WTC11 (cell line): ENCODE measurements at regions not wholly inside any gene's neighbourhood (a gene's known extent, or its start where the extent isn't known, plus 50 kb on each side); places are given as distances from the start of the nearest gene placed in this dataset.

Source experiments
- ATAC-seq: fragments of 200-7000 bp; cut with Tn5 transposase; 2 replicates; pipeline ENCODE4 v1.10.0; 2021; ENCODE audit warnings: mild to moderate bottlenecking, moderate library complexity
- CTCF ChIA-PET: fragments of 300-600 bp; sonication (Branson Sonifier 250); formaldehyde crosslinking; loops from one replicate; lab custom pipeline; 2021; ENCODE audit warnings: antibody characterized with exemption; lab: Charles Lee
- POLR2A ChIA-PET: fragments of 350-600 bp; sonication (Branson Sonifier 250); formaldehyde crosslinking; loops from one replicate; lab custom pipeline; 2021; ENCODE audit warnings: antibody characterized with exemption; lab: Charles Lee
- DNase-seq: peaks from one replicate; pipeline ENCODE4 v3.0.0; 2021; ENCODE audit warnings: low spot score
- H3K27ac Mint-ChIP-seq: 2 replicates; pipeline ENCODE4 v1.8.0; 2021; ENCODE audit warnings: mixed read lengths
- H3K27me3 Mint-ChIP-seq: 2 replicates; pipeline ENCODE4 v1.8.0; 2021; ENCODE audit warnings: low read depth, mild to moderate bottlenecking, moderate library complexity, mixed read lengths
- H3K36me3 Mint-ChIP-seq: 2 replicates; pipeline ENCODE4 v1.8.0; 2021; ENCODE audit warnings: mixed read lengths
- H3K4me1 Mint-ChIP-seq: 2 replicates; pipeline ENCODE4 v1.8.0; 2022; ENCODE audit warnings: mixed read lengths
- H3K4me3 Mint-ChIP-seq: 2 replicates; pipeline ENCODE4 v1.8.0; 2021; ENCODE audit warnings: mild to moderate bottlenecking, moderate library complexity, mixed read lengths
- H3K9me3 Mint-ChIP-seq: 2 replicates; pipeline ENCODE4 v1.8.0; 2021; ENCODE audit warnings: mixed read lengths
- ARID4B ChIP-seq: sonication (generic); formaldehyde crosslinking; IDR thresholded peaks from 2 replicates; pipeline ENCODE4 v1.8.0; 2023; ENCODE audit warnings: missing genetic modification reagents, mild to moderate bottlenecking, borderline replicate concordance
- CDX4 ChIP-seq: fragments of 250-450 bp; sonication (Bioruptor Pico); IDR thresholded peaks from 2 replicates; pipeline ENCODE4 v1.9.0; 2021; ENCODE audit warnings: moderate library complexity, mild to moderate bottlenecking, inconsistent platforms, borderline replicate concordance
- E2F4 ChIP-seq: sonication (generic); formaldehyde crosslinking; IDR thresholded peaks from 2 replicates; pipeline ENCODE4 v1.8.1; 2022; ENCODE audit warnings: low read depth, mild to moderate bottlenecking, moderate library complexity, missing genetic modification reagents, borderline replicate concordance
- ESRRA ChIP-seq: sonication (generic); formaldehyde crosslinking; IDR thresholded peaks from 2 replicates; pipeline ENCODE4 v1.8.1; 2022; ENCODE audit warnings: mild to moderate bottlenecking, missing genetic modification reagents, borderline replicate concordance
- FOXJ3 ChIP-seq: sonication (generic); formaldehyde crosslinking; IDR thresholded peaks from 2 replicates; pipeline ENCODE4 v1.9.0; 2021; ENCODE audit warnings: missing genetic modification reagents, mild to moderate bottlenecking, borderline replicate concordance
- FOXK1 ChIP-seq: sonication (generic); formaldehyde crosslinking; IDR thresholded peaks from 2 replicates; pipeline ENCODE4 v1.8.0; 2022; ENCODE audit warnings: mild to moderate bottlenecking, moderate library complexity, missing genetic modification reagents
- GABPB1 ChIP-seq: sonication (generic); formaldehyde crosslinking; IDR thresholded peaks from 2 replicates; pipeline ENCODE4 v1.8.1; 2023; ENCODE audit warnings: mild to moderate bottlenecking, missing genetic modification reagents
- IRF1 ChIP-seq: sonication (generic); formaldehyde crosslinking; IDR thresholded peaks from 2 replicates; pipeline ENCODE4 v1.8.0; 2023; ENCODE audit warnings: missing genetic modification reagents
- KAT7 ChIP-seq: sonication (generic); formaldehyde crosslinking; IDR thresholded peaks from 2 replicates; pipeline ENCODE4 v1.8.1; 2023; ENCODE audit warnings: missing genetic modification reagents, mild to moderate bottlenecking, borderline replicate concordance
- MXD4 ChIP-seq: fragments of 250-450 bp; sonication (Bioruptor Pico); IDR thresholded peaks from 2 replicates; pipeline ENCODE4 v1.8.0; 2021; ENCODE audit warnings: mild to moderate bottlenecking, moderate library complexity, borderline replicate concordance
- NR1H2 ChIP-seq: sonication (generic); formaldehyde crosslinking; IDR thresholded peaks from 2 replicates; pipeline ENCODE4 v1.9.0; 2021; ENCODE audit warnings: mild to moderate bottlenecking, moderate library complexity, missing genetic modification reagents
- OVOL2 ChIP-seq: fragments of 250-450 bp; sonication (Bioruptor Pico); IDR thresholded peaks from 2 replicates; pipeline ENCODE4 v1.9.0; 2021; ENCODE audit warnings: mild to moderate bottlenecking, borderline replicate concordance
- PRRX2 ChIP-seq: fragments of 250-450 bp; sonication (Bioruptor Pico); IDR thresholded peaks from 2 replicates; pipeline ENCODE4 v1.8.0; 2021; ENCODE audit warnings: mild to moderate bottlenecking
- SMAD3 ChIP-seq: sonication (generic); formaldehyde crosslinking; IDR thresholded peaks from 2 replicates; pipeline ENCODE4 v1.8.0; 2022; ENCODE audit warnings: missing genetic modification reagents, mild to moderate bottlenecking, borderline replicate concordance
- TEAD1 ChIP-seq: sonication (generic); formaldehyde crosslinking; IDR thresholded peaks from 2 replicates; pipeline ENCODE4 v1.8.0; 2022; ENCODE audit warnings: mild to moderate bottlenecking, missing genetic modification reagents
- ZNF263 ChIP-seq: sonication (generic); formaldehyde crosslinking; IDR thresholded peaks from 2 replicates; pipeline ENCODE4 v1.8.1; 2022; ENCODE audit warnings: low read depth, mild to moderate bottlenecking, moderate library complexity, missing genetic modification reagents
- ZNF396 ChIP-seq: fragments of 250-450 bp; sonication (Bioruptor Pico); IDR thresholded peaks from 2 replicates; pipeline ENCODE4 v1.8.0; 2021; ENCODE audit warnings: mild to moderate bottlenecking, moderate library complexity, borderline replicate concordance
- ZNF416 ChIP-seq: fragments of 250-450 bp; sonication (Bioruptor Pico); IDR thresholded peaks from 2 replicates; pipeline ENCODE4 v1.9.0; 2021; ENCODE audit warnings: mild to moderate bottlenecking, inconsistent platforms
- ZNF423 ChIP-seq: fragments of 250-450 bp; sonication (Bioruptor Pico); IDR thresholded peaks from 2 replicates; pipeline ENCODE4 v2.1.2; 2022; ENCODE audit warnings: mild to moderate bottlenecking, moderate library complexity
- ZSCAN18 ChIP-seq: fragments of 250-450 bp; sonication (Bioruptor Pico); IDR thresholded peaks from 2 replicates; pipeline ENCODE4 v2.1.2; 2022; ENCODE audit warnings: mild to moderate bottlenecking, moderate library complexity
- TF ChIP-seq, protein P1 (sequence below): sonication (generic); formaldehyde crosslinking; IDR thresholded peaks from 2 replicates; pipeline ENCODE4 v1.8.0; 2023; ENCODE audit warnings: mild to moderate bottlenecking, missing genetic modification reagents
- TF ChIP-seq, protein P2 (sequence below): fragments of 200-600 bp; IDR thresholded peaks from 2 replicates; pipeline ENCODE4 v1.8.0; 2022; ENCODE audit warnings: antibody characterized with exemption
- TF ChIP-seq, protein P3 (sequence below): sonication (generic); formaldehyde crosslinking; IDR thresholded peaks from 2 replicates; pipeline ENCODE4 v1.8.1; 2022; ENCODE audit warnings: mild to moderate bottlenecking, missing genetic modification reagents, moderate library complexity, borderline replicate concordance

- Mint-ChIP-seq H3K4me1 (no peaks in the 10 kb centered on the region), H3K36me3 (no peaks in the 10 kb centered on the region), H3K9me3 (no peaks in the 10 kb centered on the region), H3K4me3 (no peak overlapping the region), H3K27ac (no peak overlapping the region), H3K27me3 (no peaks in the 10 kb centered on the region)
- DNase-seq (no peak), ATAC-seq (no peak)
- ChIA-PET POLR2A (no interaction called here), CTCF (no interaction called here)
- no peak for TF ChIP-seq KAT7 (CRISPR knock-in tag)
- no peak for TF ChIP-seq IRF1 (CRISPR knock-in tag)
- no peak for TF ChIP-seq ZNF396 (CRISPR knock-in tag)
- TF ChIP-seq, protein P1, sequence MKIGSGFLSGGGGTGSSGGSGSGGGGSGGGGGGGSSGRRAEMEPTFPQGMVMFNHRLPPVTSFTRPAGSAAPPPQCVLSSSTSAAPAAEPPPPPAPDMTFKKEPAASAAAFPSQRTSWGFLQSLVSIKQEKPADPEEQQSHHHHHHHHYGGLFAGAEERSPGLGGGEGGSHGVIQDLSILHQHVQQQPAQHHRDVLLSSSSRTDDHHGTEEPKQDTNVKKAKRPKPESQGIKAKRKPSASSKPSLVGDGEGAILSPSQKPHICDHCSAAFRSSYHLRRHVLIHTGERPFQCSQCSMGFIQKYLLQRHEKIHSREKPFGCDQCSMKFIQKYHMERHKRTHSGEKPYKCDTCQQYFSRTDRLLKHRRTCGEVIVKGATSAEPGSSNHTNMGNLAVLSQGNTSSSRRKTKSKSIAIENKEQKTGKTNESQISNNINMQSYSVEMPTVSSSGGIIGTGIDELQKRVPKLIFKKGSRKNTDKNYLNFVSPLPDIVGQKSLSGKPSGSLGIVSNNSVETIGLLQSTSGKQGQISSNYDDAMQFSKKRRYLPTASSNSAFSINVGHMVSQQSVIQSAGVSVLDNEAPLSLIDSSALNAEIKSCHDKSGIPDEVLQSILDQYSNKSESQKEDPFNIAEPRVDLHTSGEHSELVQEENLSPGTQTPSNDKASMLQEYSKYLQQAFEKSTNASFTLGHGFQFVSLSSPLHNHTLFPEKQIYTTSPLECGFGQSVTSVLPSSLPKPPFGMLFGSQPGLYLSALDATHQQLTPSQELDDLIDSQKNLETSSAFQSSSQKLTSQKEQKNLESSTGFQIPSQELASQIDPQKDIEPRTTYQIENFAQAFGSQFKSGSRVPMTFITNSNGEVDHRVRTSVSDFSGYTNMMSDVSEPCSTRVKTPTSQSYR (CRISPR knock-in tag) = no peak
- TF ChIP-seq ZNF416 (CRISPR knock-in tag) = no peak
- TF ChIP-seq, protein P2, sequence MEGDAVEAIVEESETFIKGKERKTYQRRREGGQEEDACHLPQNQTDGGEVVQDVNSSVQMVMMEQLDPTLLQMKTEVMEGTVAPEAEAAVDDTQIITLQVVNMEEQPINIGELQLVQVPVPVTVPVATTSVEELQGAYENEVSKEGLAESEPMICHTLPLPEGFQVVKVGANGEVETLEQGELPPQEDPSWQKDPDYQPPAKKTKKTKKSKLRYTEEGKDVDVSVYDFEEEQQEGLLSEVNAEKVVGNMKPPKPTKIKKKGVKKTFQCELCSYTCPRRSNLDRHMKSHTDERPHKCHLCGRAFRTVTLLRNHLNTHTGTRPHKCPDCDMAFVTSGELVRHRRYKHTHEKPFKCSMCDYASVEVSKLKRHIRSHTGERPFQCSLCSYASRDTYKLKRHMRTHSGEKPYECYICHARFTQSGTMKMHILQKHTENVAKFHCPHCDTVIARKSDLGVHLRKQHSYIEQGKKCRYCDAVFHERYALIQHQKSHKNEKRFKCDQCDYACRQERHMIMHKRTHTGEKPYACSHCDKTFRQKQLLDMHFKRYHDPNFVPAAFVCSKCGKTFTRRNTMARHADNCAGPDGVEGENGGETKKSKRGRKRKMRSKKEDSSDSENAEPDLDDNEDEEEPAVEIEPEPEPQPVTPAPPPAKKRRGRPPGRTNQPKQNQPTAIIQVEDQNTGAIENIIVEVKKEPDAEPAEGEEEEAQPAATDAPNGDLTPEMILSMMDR = no peak
- TF ChIP-seq FOXK1 (CRISPR knock-in tag) = no peak
- no peak for TF ChIP-seq ARID4B (CRISPR knock-in tag)
- TF ChIP-seq E2F4 (CRISPR knock-in tag) = no peak
- TF ChIP-seq GABPB1 = no peak
- no peak for TF ChIP-seq ZNF423 (CRISPR knock-in tag)
- no peak for TF ChIP-seq MXD4 (CRISPR knock-in tag)
- TF ChIP-seq FOXJ3 (CRISPR knock-in tag) = no peak
- no peak for TF ChIP-seq ESRRA (CRISPR knock-in tag)
- no peak for TF ChIP-seq PRRX2
- TF ChIP-seq TEAD1 (CRISPR knock-in tag) = no peak
These were observed 419.8 kb downstream of the PLK2 start for GRCh38 chr5:58040044-58040443.

DNA sequence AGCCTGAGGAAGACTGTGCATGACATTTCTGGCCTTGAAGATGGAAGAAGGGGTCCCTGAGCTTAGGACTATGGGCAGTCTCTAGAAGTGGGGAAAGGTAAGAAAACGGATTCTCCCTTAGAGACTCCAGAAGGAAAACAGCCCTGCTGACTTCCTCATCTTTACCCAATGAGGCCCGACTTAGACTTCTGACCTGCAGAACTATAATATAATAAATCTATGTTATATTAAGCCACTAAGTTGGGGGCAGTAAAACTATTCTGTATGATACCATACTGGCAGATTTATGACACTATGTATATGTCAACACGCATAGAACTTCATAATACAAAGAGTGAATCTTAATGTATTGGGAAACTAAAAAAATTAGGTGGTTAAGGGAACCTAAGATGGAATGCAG lies 422.0 kb downstream of the PLK2 start:
- POLR2A ChIA-PET = no interaction called here
- DNase-seq (no peak), ATAC-seq (no peak)
- H3K36me3 Mint-ChIP-seq = no peaks in the 10 kb centered on the region
- H3K27ac Mint-ChIP-seq = no peak overlapping the region
- H3K9me3 Mint-ChIP-seq = no peaks in the 10 kb centered on the region
- H3K27me3 Mint-ChIP-seq = no peaks in the 10 kb centered on the region
- CTCF ChIA-PET = no interaction called here
- H3K4me3 Mint-ChIP-seq = no peak overlapping the region
- H3K4me1 Mint-ChIP-seq = no peaks in the 10 kb centered on the region
- TF ChIP-seq SMAD3 (CRISPR knock-in tag) (no peak), NR1H2 (CRISPR knock-in tag) (no peak), CDX4 (no peak), ZSCAN18 (CRISPR knock-in tag) (no peak), OVOL2 (CRISPR knock-in tag) (no peak), ZNF263 (CRISPR knock-in tag) (no peak)
- TF ChIP-seq, protein P3, sequence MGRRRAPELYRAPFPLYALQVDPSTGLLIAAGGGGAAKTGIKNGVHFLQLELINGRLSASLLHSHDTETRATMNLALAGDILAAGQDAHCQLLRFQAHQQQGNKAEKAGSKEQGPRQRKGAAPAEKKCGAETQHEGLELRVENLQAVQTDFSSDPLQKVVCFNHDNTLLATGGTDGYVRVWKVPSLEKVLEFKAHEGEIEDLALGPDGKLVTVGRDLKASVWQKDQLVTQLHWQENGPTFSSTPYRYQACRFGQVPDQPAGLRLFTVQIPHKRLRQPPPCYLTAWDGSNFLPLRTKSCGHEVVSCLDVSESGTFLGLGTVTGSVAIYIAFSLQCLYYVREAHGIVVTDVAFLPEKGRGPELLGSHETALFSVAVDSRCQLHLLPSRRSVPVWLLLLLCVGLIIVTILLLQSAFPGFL (CRISPR knock-in tag) = no peak
